Glutamatergic neuron (in vitro differentiated cells): ENCODE measurements at regions not wholly inside any gene's neighbourhood (a gene's known extent, or its start where the extent isn't known, plus 50 kb on each side); places are given as distances from the start of the nearest gene placed in this dataset.
"Not testable (repeated sequence)": the region's sequence is repeated elsewhere in the genome, so short reads cannot be mapped to it uniquely, and the experiment has no call there.

Experiments
- DNase-seq: peaks from one replicate; pipeline ENCODE4 v3.0.0; 2022
- H3K27ac Mint-ChIP-seq: one replicate; pipeline ENCODE4 v1.8.0; 2020; ENCODE audit warnings: mild to moderate bottlenecking, mixed read lengths, inconsistent platforms; ENCODE audit not compliant: unreplicated experiment
- H3K27me3 Mint-ChIP-seq: one replicate; pipeline ENCODE4 v1.8.0; 2020; ENCODE audit warnings: mild to moderate bottlenecking, moderate library complexity, mixed read lengths, inconsistent platforms; ENCODE audit not compliant: unreplicated experiment
- H3K36me3 Mint-ChIP-seq: one replicate; pipeline ENCODE4 v1.8.0; 2020; ENCODE audit warnings: mild to moderate bottlenecking, mixed read lengths, inconsistent platforms; ENCODE audit not compliant: unreplicated experiment
- H3K4me1 Mint-ChIP-seq: one replicate; pipeline ENCODE4 v1.8.0; 2020; ENCODE audit warnings: mild to moderate bottlenecking, low read depth, mixed read lengths, inconsistent platforms; ENCODE audit not compliant: unreplicated experiment
- H3K4me3 Mint-ChIP-seq: one replicate; pipeline ENCODE4 v1.8.0; 2020; ENCODE audit warnings: mild to moderate bottlenecking, mixed read lengths, inconsistent platforms; ENCODE audit not compliant: unreplicated experiment
- H3K9me3 Mint-ChIP-seq: one replicate; pipeline ENCODE4 v1.8.0; 2020; ENCODE audit warnings: mild to moderate bottlenecking, moderate library complexity, mixed read lengths, inconsistent platforms; ENCODE audit not compliant: unreplicated experiment

- not testable (repeated sequence) for H3K27me3 Mint-ChIP-seq, H3K9me3 Mint-ChIP-seq, DNase-seq, H3K27ac Mint-ChIP-seq, H3K36me3 Mint-ChIP-seq, H3K4me1 Mint-ChIP-seq, H3K4me3 Mint-ChIP-seq
Measured at GRCh38 chr2:89537862-89538261, 846.4 kb downstream of the RPIA start.

- H3K27me3 Mint-ChIP-seq, H3K4me1 Mint-ChIP-seq, H3K36me3 Mint-ChIP-seq: not testable (repeated sequence)
Measured at GRCh38 chr2:89544110-89544509, 852.6 kb downstream of the RPIA start.

GRCh38 chr2:89579154-89579553, 887.7 kb downstream of the RPIA start:
- not testable (repeated sequence) for H3K36me3 Mint-ChIP-seq, H3K27ac Mint-ChIP-seq, DNase-seq, H3K4me3 Mint-ChIP-seq, H3K27me3 Mint-ChIP-seq, H3K9me3 Mint-ChIP-seq, H3K4me1 Mint-ChIP-seq

More at GRCh38 chr2:89544110-89544509, 852.6 kb downstream of the RPIA start:
- not testable (repeated sequence) for DNase-seq, H3K9me3 Mint-ChIP-seq, H3K4me3 Mint-ChIP-seq, H3K27ac Mint-ChIP-seq

- H3K27me3 Mint-ChIP-seq, H3K9me3 Mint-ChIP-seq, H3K36me3 Mint-ChIP-seq, DNase-seq, H3K4me3 Mint-ChIP-seq, H3K27ac Mint-ChIP-seq, H3K4me1 Mint-ChIP-seq: not testable (repeated sequence)
Measured at GRCh38 chr2:89582816-89583215, 891.3 kb downstream of the RPIA start.

- DNase-seq, H3K27ac Mint-ChIP-seq, H3K9me3 Mint-ChIP-seq, H3K27me3 Mint-ChIP-seq, H3K36me3 Mint-ChIP-seq, H3K4me3 Mint-ChIP-seq, H3K4me1 Mint-ChIP-seq: not testable (repeated sequence)
Measured at GRCh38 chr2:89584046-89584445, 892.6 kb downstream of the RPIA start.

GRCh38 chr2:89584868-89585557, 893.5 kb downstream of the RPIA start:
- H3K4me3 Mint-ChIP-seq, result peak overlapping the region; percentile 93
- not testable (repeated sequence) for H3K9me3 Mint-ChIP-seq, H3K27ac Mint-ChIP-seq, H3K4me1 Mint-ChIP-seq, H3K27me3 Mint-ChIP-seq, DNase-seq, H3K36me3 Mint-ChIP-seq

GRCh38 chr2:89585558-89585920, 894.1 kb downstream of the RPIA start:
- H3K27me3 Mint-ChIP-seq, H3K9me3 Mint-ChIP-seq, H3K4me1 Mint-ChIP-seq, H3K36me3 Mint-ChIP-seq: not testable (repeated sequence)
- H3K27ac Mint-ChIP-seq, result peak overlapping the region; percentile 83
- peak overlapping the region; percentile 93 for H3K4me3 Mint-ChIP-seq
- peak; percentile 69 for DNase-seq

- not testable (repeated sequence) for DNase-seq, H3K4me1 Mint-ChIP-seq, H3K9me3 Mint-ChIP-seq, H3K27ac Mint-ChIP-seq, H3K27me3 Mint-ChIP-seq, H3K36me3 Mint-ChIP-seq, H3K4me3 Mint-ChIP-seq
Measured at GRCh38 chr2:89599843-89600242, 908.4 kb downstream of the RPIA start.

- not testable (repeated sequence) for DNase-seq, H3K4me1 Mint-ChIP-seq, H3K9me3 Mint-ChIP-seq, H3K36me3 Mint-ChIP-seq, H3K4me3 Mint-ChIP-seq, H3K27ac Mint-ChIP-seq
- H3K27me3 Mint-ChIP-seq, result peaks cover 10% of the 10 kb centered on the region
Measured at GRCh38 chr2:89606514-89606913, 915.0 kb downstream of the RPIA start.

GRCh38 chr2:89610207-89610926, 918.9 kb downstream of the RPIA start:
- not testable (repeated sequence) for H3K4me3 Mint-ChIP-seq, H3K4me1 Mint-ChIP-seq, DNase-seq, H3K36me3 Mint-ChIP-seq
- H3K27ac Mint-ChIP-seq, result peak overlapping the region; percentile 52
- peaks cover 13% of the 10 kb centered on the region for H3K9me3 Mint-ChIP-seq
- H3K27me3 Mint-ChIP-seq, result peaks cover 14% of the 10 kb centered on the region

GRCh38 chr2:89610927-89611515, 919.5 kb downstream of the RPIA start:
- H3K4me1 Mint-ChIP-seq, DNase-seq, H3K36me3 Mint-ChIP-seq, H3K27ac Mint-ChIP-seq: not testable (repeated sequence)
- H3K9me3 Mint-ChIP-seq, result peaks cover 13% of the 10 kb centered on the region
- peaks cover 14% of the 10 kb centered on the region for H3K27me3 Mint-ChIP-seq
- peak overlapping the region; percentile 84 for H3K4me3 Mint-ChIP-seq

- Mint-ChIP-seq H3K4me3 (peak overlapping the region; percentile 71), H3K9me3 (peaks cover 13% of the 10 kb centered on the region), H3K27me3 (peaks cover 14% of the 10 kb centered on the region)
- H3K27ac Mint-ChIP-seq, H3K4me1 Mint-ChIP-seq, H3K36me3 Mint-ChIP-seq: not testable (repeated sequence)
- DNase-seq, result peak; percentile 50
Measured at GRCh38 chr2:89611710-89612109, 920.2 kb downstream of the RPIA start.
